Astrocyte (in vitro differentiated cells and primary cell): ENCODE measurements at regions not wholly inside any gene's neighbourhood (a gene's known extent, or its start where the extent isn't known, plus 50 kb on each side); places are given as distances from the start of the nearest gene placed in this dataset.

ENCODE experiments used
- DNase-seq: peaks from one replicate; pipeline ENCODE4 v3.0.0-alpha.2; 2010; ENCODE audit warnings: low read depth
- FAIRE-seq: peaks from 2 replicates; lab custom pipeline; 2011; peaks lifted over from hg19 to GRCh38; lab: Jason Lieb, UNC
- H2AFZ ChIP-seq: 2 replicates; pipeline ENCODE4 v1.6.0; 2012; ENCODE audit warnings: low read depth, low read length, inconsistent platforms
- H3K27ac ChIP-seq: 2 replicates; pipeline ENCODE4 v1.5.1; 2011; ENCODE audit warnings: low read depth, low read length, inconsistent platforms
- H3K27me3 ChIP-seq: 2 replicates; pipeline ENCODE4 v1.6.0; 2011; ENCODE audit warnings: low read length, inconsistent platforms; ENCODE audit not compliant: insufficient read depth
- H3K36me3 ChIP-seq: 2 replicates; pipeline ENCODE4 v1.5.1; 2011; ENCODE audit warnings: low read length, inconsistent platforms; ENCODE audit not compliant: insufficient read depth
- H3K4me1 ChIP-seq: 2 replicates; pipeline ENCODE4 v1.5.1; 2011; ENCODE audit warnings: low read length, inconsistent platforms; ENCODE audit not compliant: insufficient read depth
- H3K4me2 ChIP-seq: 2 replicates; pipeline ENCODE4 v1.6.0; 2012; ENCODE audit warnings: low read length, inconsistent platforms
- H3K4me3 ChIP-seq: 2 replicates; pipeline ENCODE4 v1.5.1; 2011; ENCODE audit warnings: low read depth, mild to moderate bottlenecking, low read length, inconsistent platforms; ENCODE audit not compliant: insufficient read depth
- H3K79me2 ChIP-seq: 2 replicates; pipeline ENCODE4 v1.6.0; 2012; ENCODE audit warnings: mild to moderate bottlenecking, low read length, inconsistent platforms; ENCODE audit not compliant: insufficient read depth
- H3K9ac ChIP-seq: 2 replicates; pipeline ENCODE4 v1.6.0; 2012; ENCODE audit warnings: mild to moderate bottlenecking, low read length, inconsistent platforms
- H3K9me3 ChIP-seq: 2 replicates; pipeline ENCODE4 v1.5.1; 2012; ENCODE audit warnings: low read depth, mild to moderate bottlenecking, low read length, inconsistent platforms; ENCODE audit not compliant: insufficient read depth
- H4K20me1 ChIP-seq: 2 replicates; pipeline ENCODE4 v1.6.0; 2012; ENCODE audit warnings: low read length, inconsistent platforms; ENCODE audit not compliant: insufficient read depth
- H3K27ac Mint-ChIP-seq: one replicate; pipeline ENCODE4 v1.8.0; 2021; ENCODE audit warnings: mild to moderate bottlenecking, mixed read lengths; ENCODE audit not compliant: unreplicated experiment
- H3K27me3 Mint-ChIP-seq: one replicate; pipeline ENCODE4 v1.8.0; 2021; ENCODE audit warnings: low read depth, mixed read lengths; ENCODE audit not compliant: unreplicated experiment
- H3K36me3 Mint-ChIP-seq: one replicate; pipeline ENCODE4 v1.8.0; 2021; ENCODE audit warnings: low read depth, mixed read lengths; ENCODE audit not compliant: unreplicated experiment
- H3K4me1 Mint-ChIP-seq: one replicate; pipeline ENCODE4 v1.8.0; 2021; ENCODE audit warnings: low read depth, mixed read lengths; ENCODE audit not compliant: unreplicated experiment
- H3K4me3 Mint-ChIP-seq: one replicate; pipeline ENCODE4 v1.8.0; 2021; ENCODE audit warnings: mild to moderate bottlenecking, moderate library complexity, mixed read lengths; ENCODE audit not compliant: unreplicated experiment
- H3K9me3 Mint-ChIP-seq: one replicate; pipeline ENCODE4 v1.8.0; 2021; ENCODE audit warnings: mild to moderate bottlenecking, mixed read lengths; ENCODE audit not compliant: unreplicated experiment
- EZH2 ChIP-seq: IDR thresholded peaks from 2 replicates; pipeline ENCODE4 v1.6.1; 2012; ENCODE audit warnings: mild to moderate bottlenecking, low read length, inconsistent platforms; ENCODE audit not compliant: insufficient read depth
- TF ChIP-seq, protein P1 (sequence below): IDR thresholded peaks from 2 replicates; pipeline ENCODE4 v1.5.1; 2011; ENCODE audit warnings: low read depth, mild to moderate bottlenecking, inconsistent platforms, low read length, moderate library complexity; ENCODE audit not compliant: insufficient read depth

DNA sequence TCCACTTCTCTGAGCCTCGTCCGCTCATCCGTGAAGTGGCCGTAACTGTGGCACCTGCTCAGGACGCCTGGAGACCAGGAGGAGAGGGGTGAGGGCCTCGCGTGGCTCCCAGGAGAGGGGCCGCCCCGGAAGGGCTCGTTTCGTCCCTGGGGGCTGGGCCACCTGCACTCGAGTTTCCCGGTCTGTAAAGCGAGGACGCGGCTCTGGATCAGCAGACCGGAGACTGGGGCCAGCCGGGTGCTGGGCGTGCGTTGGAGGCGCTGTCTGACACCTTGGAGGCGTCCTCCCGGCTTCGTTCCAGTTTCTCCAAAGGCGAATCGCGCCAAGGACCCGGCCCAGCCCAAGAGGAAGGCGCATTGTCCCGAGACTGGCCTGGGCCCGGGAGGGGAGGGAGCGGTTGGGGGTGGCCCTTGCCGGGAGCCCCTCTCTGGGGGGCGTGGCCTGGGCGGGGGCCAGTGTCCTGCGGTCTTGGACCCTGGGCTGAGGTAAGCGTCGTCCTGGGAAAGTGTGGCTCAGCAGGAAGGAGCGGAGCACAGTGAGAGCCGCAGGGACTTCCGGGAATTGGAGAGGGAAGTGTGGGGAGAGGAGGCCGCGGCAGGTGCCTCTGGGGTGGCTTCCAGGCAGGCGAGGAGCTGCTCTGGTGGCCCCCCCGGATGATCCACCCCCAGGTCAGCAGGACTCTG lies 89.6 kb downstream of the FOXL3 start:
- no peak overlapping the region for H3K4me3 ChIP-seq
- no peaks in the 10 kb centered on the region for H4K20me1 ChIP-seq
- no peaks in the 10 kb centered on the region for H3K4me1 ChIP-seq
- H3K36me3 ChIP-seq: no peaks in the 10 kb centered on the region
- no peak for DNase-seq
- peak overlapping the region; percentile 24 for H2AFZ ChIP-seq
- peak overlapping the region; percentile 18 for H3K4me2 ChIP-seq
- Mint-ChIP-seq H3K4me1 (no peaks in the 10 kb centered on the region), H3K36me3 (peaks cover 2% of the 10 kb centered on the region), H3K9me3 (peaks cover 1% of the 10 kb centered on the region), H3K4me3 (no peak overlapping the region), H3K27ac (no peak overlapping the region), H3K27me3 (peaks cover 40% of the 10 kb centered on the region)
- H3K27ac ChIP-seq: no peak overlapping the region
- H3K9me3 ChIP-seq: no peaks in the 10 kb centered on the region
- H3K9ac ChIP-seq: no peak overlapping the region
- H3K79me2 ChIP-seq: no peaks in the 10 kb centered on the region
- FAIRE-seq: no peak
- H3K27me3 ChIP-seq: peaks cover 34% of the 10 kb centered on the region
- no peak for TF ChIP-seq EZH2
- TF ChIP-seq, protein P1, sequence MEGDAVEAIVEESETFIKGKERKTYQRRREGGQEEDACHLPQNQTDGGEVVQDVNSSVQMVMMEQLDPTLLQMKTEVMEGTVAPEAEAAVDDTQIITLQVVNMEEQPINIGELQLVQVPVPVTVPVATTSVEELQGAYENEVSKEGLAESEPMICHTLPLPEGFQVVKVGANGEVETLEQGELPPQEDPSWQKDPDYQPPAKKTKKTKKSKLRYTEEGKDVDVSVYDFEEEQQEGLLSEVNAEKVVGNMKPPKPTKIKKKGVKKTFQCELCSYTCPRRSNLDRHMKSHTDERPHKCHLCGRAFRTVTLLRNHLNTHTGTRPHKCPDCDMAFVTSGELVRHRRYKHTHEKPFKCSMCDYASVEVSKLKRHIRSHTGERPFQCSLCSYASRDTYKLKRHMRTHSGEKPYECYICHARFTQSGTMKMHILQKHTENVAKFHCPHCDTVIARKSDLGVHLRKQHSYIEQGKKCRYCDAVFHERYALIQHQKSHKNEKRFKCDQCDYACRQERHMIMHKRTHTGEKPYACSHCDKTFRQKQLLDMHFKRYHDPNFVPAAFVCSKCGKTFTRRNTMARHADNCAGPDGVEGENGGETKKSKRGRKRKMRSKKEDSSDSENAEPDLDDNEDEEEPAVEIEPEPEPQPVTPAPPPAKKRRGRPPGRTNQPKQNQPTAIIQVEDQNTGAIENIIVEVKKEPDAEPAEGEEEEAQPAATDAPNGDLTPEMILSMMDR: no peak

- no peak overlapping the region for H3K4me3 Mint-ChIP-seq
- peaks cover 1% of the 10 kb centered on the region for H3K9me3 Mint-ChIP-seq
- Histone ChIP-seq H2AFZ (no peak overlapping the region), H3K4me1 (no peaks in the 10 kb centered on the region), H3K9me3 (no peaks in the 10 kb centered on the region), H3K27me3 (peaks cover 33% of the 10 kb centered on the region), H3K79me2 (no peaks in the 10 kb centered on the region), H3K4me2 (no peak overlapping the region), H3K4me3 (no peak overlapping the region), H3K27ac (no peak overlapping the region), H3K9ac (no peak overlapping the region), H4K20me1 (no peaks in the 10 kb centered on the region), H3K36me3 (no peaks in the 10 kb centered on the region)
- H3K27me3 Mint-ChIP-seq: peaks cover 40% of the 10 kb centered on the region
- FAIRE-seq: no peak
- no peak overlapping the region for H3K27ac Mint-ChIP-seq
- no peak for TF ChIP-seq EZH2
- H3K36me3 Mint-ChIP-seq: peaks cover 2% of the 10 kb centered on the region
- H3K4me1 Mint-ChIP-seq: no peaks in the 10 kb centered on the region
- no peak for DNase-seq
These were observed 90.1 kb downstream of the FOXL3 start for GRCh38 chr7:380139-380485.

DNA sequence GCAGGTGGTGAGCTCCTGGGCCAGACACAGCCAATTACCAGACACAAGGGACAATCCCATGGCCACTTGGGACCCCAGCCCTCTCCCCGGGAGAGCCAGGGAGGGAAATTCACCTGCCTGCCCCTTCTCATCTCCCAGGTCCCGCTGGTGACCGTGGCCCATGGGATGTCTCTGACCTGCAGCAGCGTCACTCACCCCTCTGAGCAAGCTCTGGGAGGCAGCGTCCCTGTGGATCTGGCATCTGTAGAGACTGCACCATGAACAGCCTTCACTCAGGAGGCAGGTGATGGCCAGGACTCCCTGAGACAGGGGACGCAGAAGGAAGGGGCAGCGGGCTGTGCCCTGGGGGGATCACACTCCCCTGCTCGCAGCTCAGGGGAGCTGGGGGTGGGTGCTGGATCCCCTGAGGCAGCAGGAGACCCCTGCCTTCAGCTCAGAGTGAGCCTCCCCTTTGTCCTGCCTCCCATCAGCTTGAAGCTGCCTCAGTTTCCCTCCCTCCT lies 90.8 kb downstream of the FOXL3 start:
- Histone ChIP-seq H3K9me3 (no peaks in the 10 kb centered on the region), H4K20me1 (no peaks in the 10 kb centered on the region), H3K27ac (no peak overlapping the region), H3K79me2 (no peaks in the 10 kb centered on the region), H2AFZ (no peak overlapping the region), H3K4me3 (no peak overlapping the region), H3K9ac (no peak overlapping the region), H3K27me3 (peaks cover 31% of the 10 kb centered on the region), H3K36me3 (no peaks in the 10 kb centered on the region), H3K4me2 (no peak overlapping the region), H3K4me1 (no peaks in the 10 kb centered on the region)
- Mint-ChIP-seq H3K27me3 (peaks cover 42% of the 10 kb centered on the region), H3K9me3 (peaks cover 1% of the 10 kb centered on the region), H3K4me1 (no peaks in the 10 kb centered on the region), H3K27ac (no peak overlapping the region), H3K36me3 (peaks cover 2% of the 10 kb centered on the region), H3K4me3 (no peak overlapping the region)
- DNase-seq: no peak
- no peak for FAIRE-seq
- TF ChIP-seq, protein P1: no peak
- no peak for TF ChIP-seq EZH2
